ENCODE measurements at regions not wholly inside any gene's neighbourhood (a gene's known extent, or its start where the extent isn't known, plus 50 kb on each side); places are given as distances from the start of the nearest gene placed in this dataset.

- H3K4me2 ChIP-seq (ENCODE audit: insufficient read depth, low read length), result no peak overlapping the region
- no peak for DNase-seq (ENCODE audit: extremely low read depth in 1 of 4, low spot score in 3 of 4)
- TF ChIP-seq CCNT2 (IDR thresholded peaks at IDR 0.05; ENCODE audit: borderline replicate concordance, extremely low read depth, insufficient read length, low read depth, low read length), result no peak
- no peak for TF ChIP-seq ZNF699 (CRISPR knock-in tag; IDR thresholded peaks at IDR 0.05; ENCODE audit: insufficient replicate concordance)
- TF ChIP-seq MEIS2 (IDR thresholded peaks at IDR 0.05; ENCODE audit: partially characterized antibody), result no peak
- TF ChIP-seq ATF6 (CRISPR knock-in tag; IDR thresholded peaks at IDR 0.05), result no peak
- TF ChIP-seq ZHX1 (conservative IDR thresholded peaks at IDR 0.05; ENCODE audit: low read length), result no peak
- TF ChIP-seq ZSCAN29 (IDR thresholded peaks at IDR 0.05), result no peak
- TF ChIP-seq FOXP4 (CRISPR knock-in tag; IDR thresholded peaks at IDR 0.05; ENCODE audit: borderline replicate concordance), result no peak
- TF ChIP-seq POLR3A (IDR thresholded peaks at IDR 0.05; ENCODE audit: borderline replicate concordance, extremely low read depth, insufficient read depth, insufficient read length), result no peak
- no peak for TF ChIP-seq EP400 (IDR thresholded peaks at IDR 0.05)
These were observed 277.8 kb downstream of the PHF14 start for GRCh38 chr7:11251436-11251835.

More at GRCh38 chr7:11251436-11251835, 277.8 kb downstream of the PHF14 start:
- Histone ChIP-seq H3K27me3 (ENCODE audit: control insufficient read depth in 2 of 2, insufficient read depth in 2 of 2, low read length in 2 of 2) (peaks cover 10 to 14% of the 10 kb centered on the region in 2 experiments; a peak in 3 of 5 replicates), H3K36me3 (ENCODE audit: control insufficient read depth, insufficient read depth, low read length) (no peaks in the 10 kb centered on the region), H2AFZ (ENCODE audit: low read depth, low read length) (no peak overlapping the region), H3K9me1 (ENCODE audit: control insufficient read depth, insufficient read depth, low read length) (no peaks in the 10 kb centered on the region), H3K9ac (ENCODE audit: insufficient read depth in 1 of 2, low read depth in 2 of 2, low read length in 2 of 2) (no peak overlapping the region), H3K9me3 (replicated peaks; ENCODE audit: control insufficient read depth, insufficient read depth, low read depth, low read length) (no peaks in the 10 kb centered on the region), H3K4me3 (no peak overlapping the region), H4K20me1 (replicated peaks; ENCODE audit: control insufficient read depth, insufficient read depth, low read length) (no peaks in the 10 kb centered on the region), H3K4me1 (replicated peaks in 1 of 2; ENCODE audit: control insufficient read depth in 2 of 2, insufficient read depth in 2 of 2, low read length in 2 of 2) (no peaks in the 10 kb centered on the region), H3K79me2 (ENCODE audit: control insufficient read depth, insufficient read depth, low read length) (no peaks in the 10 kb centered on the region), H3K27ac (ENCODE audit: extremely low read depth, low read depth, low read length) (no peak overlapping the region)
- 0% methylated on average over 2 of the region's 2 CpGs for WGBS (ENCODE audit: insufficient coverage, low coverage, missing lambda C conversion rate)
- ATAC-seq (no peak), FAIRE-seq (no peak)
- intact Hi-C loops (cut with micrococcal nuclease) (no loop called here), in situ Hi-C loops (cut with MboI) (no loop called here)
- ChIA-PET POLR2A (interaction anchor here (0.6 kb wide), 1 partner anchor 603 kb away, joined by 4 read pairs; no protein-coding TSS in a partner anchor), CTCF (ENCODE audit: low intra/inter-chr PET ratio) (no interaction called here)
- no TSS peak for BruUV-seq (replicated peaks)
